GM23338 (cell line): ENCODE measurements at regions not wholly inside any gene's neighbourhood (a gene's known extent, or its start where the extent isn't known, plus 50 kb on each side); places are given as distances from the start of the nearest gene placed in this dataset.

Source experiments
- ATAC-seq: fragments of 200-7000 bp; cut with Tn5 transposase; 3 replicates; pipeline ENCODE4 v1.9.1; 2020
- DNase-seq: peaks from one replicate; pipeline ENCODE4 v3.0.0-alpha.2; 2015; ENCODE audit warnings: low spot score
- H2AFZ ChIP-seq: fragments of 200-600 bp; sonication (generic); 2 replicates; pipeline ENCODE4 v1.8.0; 2016; ENCODE audit warnings: antibody characterized with exemption, mild to moderate bottlenecking, moderate library complexity
- H3F3A ChIP-seq: fragments of 200-600 bp; sonication (generic); replicated peaks from 2 replicates; pipeline ENCODE4 v1.8.0; 2017; ENCODE audit warnings: antibody characterized with exemption, mixed run types, low read depth
- H3K27ac ChIP-seq: fragments of 200-600 bp; sonication (generic); 2 replicates; pipeline ENCODE4 v1.6.1; 2016; ENCODE audit warnings: low read depth
- H3K27me3 ChIP-seq: fragments of 200-600 bp; sonication (generic); 2 replicates; pipeline ENCODE4 v1.8.0; 2016; ENCODE audit warnings: mild to moderate bottlenecking, mixed run types, moderate library complexity; ENCODE audit not compliant: insufficient read depth
- H3K36me3 ChIP-seq: fragments of 200-600 bp; sonication (generic); 2 replicates; pipeline ENCODE4 v1.8.0; 2016; ENCODE audit warnings: mild to moderate bottlenecking; ENCODE audit not compliant: insufficient read depth
- H3K4me1 ChIP-seq: fragments of 200-600 bp; sonication (generic); 2 replicates; pipeline ENCODE4 v1.8.0; 2016; ENCODE audit warnings: mild to moderate bottlenecking, moderate library complexity; ENCODE audit not compliant: insufficient read depth
- H3K4me2 ChIP-seq: fragments of 200-600 bp; sonication (generic); 2 replicates; pipeline ENCODE4 v1.7.1; 2017; ENCODE audit warnings: mixed run types
- H3K4me3 ChIP-seq: fragments of 200-600 bp; sonication (generic); 2 replicates; pipeline ENCODE4 v1.6.1; 2016; ENCODE audit warnings: mixed run types
- H3K79me2 ChIP-seq: fragments of 200-600 bp; sonication (generic); replicated peaks from 2 replicates; pipeline ENCODE4 v1.8.0; 2017; ENCODE audit warnings: mild to moderate bottlenecking; ENCODE audit not compliant: insufficient read depth
- H3K9me2 ChIP-seq: fragments of 200-600 bp; sonication (generic); 2 replicates; pipeline ENCODE4 v1.8.0; 2017; ENCODE audit not compliant: insufficient read depth
- H4K20me1 ChIP-seq: fragments of 200-600 bp; sonication (generic); replicated peaks from 2 replicates; pipeline ENCODE4 v1.8.0; 2017; ENCODE audit warnings: mild to moderate bottlenecking; ENCODE audit not compliant: insufficient read depth
- H3K27ac Mint-ChIP-seq: 2 replicates; pipeline ENCODE4 v1.8.0; 2020; ENCODE audit warnings: inconsistent platforms, mild to moderate bottlenecking, moderate library complexity, mixed read lengths
- H3K27me3 Mint-ChIP-seq: 3 replicates; pipeline ENCODE4 v1.8.0; 2022; ENCODE audit warnings: low read depth, mild to moderate bottlenecking, moderate library complexity, mixed read lengths, inconsistent platforms; ENCODE audit not compliant: insufficient read depth, poor library complexity
- H3K36me3 Mint-ChIP-seq: 3 replicates; pipeline ENCODE4 v1.8.0; 2021; ENCODE audit warnings: low read depth, mild to moderate bottlenecking, inconsistent platforms, moderate library complexity, mixed read lengths
- H3K4me1 Mint-ChIP-seq: 3 replicates; pipeline ENCODE4 v1.8.0; 2020; ENCODE audit warnings: mild to moderate bottlenecking, inconsistent platforms, mixed read lengths
- H3K4me3 Mint-ChIP-seq: 3 replicates; pipeline ENCODE4 v1.8.0; 2021; ENCODE audit warnings: moderate library complexity, mild to moderate bottlenecking, inconsistent platforms, mixed read lengths
- H3K9me3 Mint-ChIP-seq: 3 replicates; pipeline ENCODE4 v1.8.0; 2020; ENCODE audit warnings: moderate library complexity, mild to moderate bottlenecking, inconsistent platforms, mixed read lengths
- CREB1 ChIP-seq: fragments of 250-450 bp; sonication (Bioruptor Pico); IDR thresholded peaks from 2 replicates; pipeline ENCODE4 v1.5.0; 2020; ENCODE audit warnings: low read depth, mild to moderate bottlenecking, moderate library complexity
- EZH2 ChIP-seq: fragments of 200-600 bp; sonication (generic); IDR thresholded peaks from one replicate; pipeline ENCODE4 v1.8.0; 2017; ENCODE audit warnings: antibody characterized with exemption, mild to moderate bottlenecking, low read depth; ENCODE audit not compliant: unreplicated experiment
- EZH2phosphoT487 ChIP-seq: fragments of 200-600 bp; sonication (generic); IDR thresholded peaks from one replicate; pipeline ENCODE4 v1.8.1; 2018; ENCODE audit warnings: antibody characterized with exemption; ENCODE audit not compliant: unreplicated experiment
- JUNB ChIP-seq: IDR thresholded peaks from one replicate; pipeline ENCODE4 v1.6.1; 2016; ENCODE audit warnings: antibody characterized with exemption; ENCODE audit not compliant: unreplicated experiment
- NANOG ChIP-seq: IDR thresholded peaks from 2 replicates; pipeline ENCODE4 v1.6.1; 2016; ENCODE audit warnings: antibody characterized with exemption, borderline replicate concordance
- POLR2AphosphoS5 ChIP-seq: IDR thresholded peaks from 2 replicates; pipeline ENCODE4 v1.6.1; 2016; ENCODE audit warnings: antibody characterized with exemption, low read depth
- ZNF114 ChIP-seq: fragments of 250-450 bp; sonication (Bioruptor Pico); IDR thresholded peaks from 2 replicates; pipeline ENCODE4 v1.5.0; 2020; ENCODE audit warnings: mild to moderate bottlenecking, moderate library complexity
- TF ChIP-seq, protein P1 (sequence below): IDR thresholded peaks from one replicate; pipeline ENCODE4 v1.6.1; 2018; ENCODE audit warnings: antibody characterized with exemption; ENCODE audit not compliant: unreplicated experiment
- TF ChIP-seq, protein P2 (sequence below): fragments of 250-450 bp; sonication (Bioruptor Pico); IDR thresholded peaks from 2 replicates; pipeline ENCODE4 v1.5.0; 2020; ENCODE audit warnings: mild to moderate bottlenecking, moderate library complexity

DNA sequence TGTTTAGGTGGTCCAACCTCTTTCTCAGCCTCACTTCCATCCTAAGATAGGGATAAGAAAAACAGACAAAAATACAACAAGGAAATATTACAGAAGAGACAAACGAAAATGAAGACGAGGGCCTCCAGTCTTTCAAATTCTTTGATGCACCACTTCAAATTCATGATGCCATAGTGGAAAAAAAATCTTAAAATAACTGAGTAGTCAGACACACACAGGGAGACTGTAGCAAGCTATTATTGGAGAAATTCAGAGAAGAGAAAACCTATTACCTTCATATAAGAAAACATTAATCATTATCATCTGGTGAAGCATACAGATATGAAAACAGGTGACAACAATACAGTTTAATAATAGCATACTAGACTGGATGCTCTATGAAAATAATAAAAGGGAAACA lies 548.2 kb downstream of the KCTD12 start:
- Mint-ChIP-seq H3K36me3 (peaks cover 5% of the 10 kb centered on the region; the same call in 1 of the 3 replicates), H3K4me3 (no peak overlapping the region), H3K9me3 (peaks cover 14% of the 10 kb centered on the region), H3K4me1 (no peaks in the 10 kb centered on the region), H3K27ac (no peak overlapping the region), H3K27me3 (peaks cover 16% of the 10 kb centered on the region)
- TF ChIP-seq CREB1 (CRISPR knock-in tag), result no peak
- no peak for TF ChIP-seq POLR2AphosphoS5
- no peak for TF ChIP-seq NANOG
- TF ChIP-seq, protein P1, sequence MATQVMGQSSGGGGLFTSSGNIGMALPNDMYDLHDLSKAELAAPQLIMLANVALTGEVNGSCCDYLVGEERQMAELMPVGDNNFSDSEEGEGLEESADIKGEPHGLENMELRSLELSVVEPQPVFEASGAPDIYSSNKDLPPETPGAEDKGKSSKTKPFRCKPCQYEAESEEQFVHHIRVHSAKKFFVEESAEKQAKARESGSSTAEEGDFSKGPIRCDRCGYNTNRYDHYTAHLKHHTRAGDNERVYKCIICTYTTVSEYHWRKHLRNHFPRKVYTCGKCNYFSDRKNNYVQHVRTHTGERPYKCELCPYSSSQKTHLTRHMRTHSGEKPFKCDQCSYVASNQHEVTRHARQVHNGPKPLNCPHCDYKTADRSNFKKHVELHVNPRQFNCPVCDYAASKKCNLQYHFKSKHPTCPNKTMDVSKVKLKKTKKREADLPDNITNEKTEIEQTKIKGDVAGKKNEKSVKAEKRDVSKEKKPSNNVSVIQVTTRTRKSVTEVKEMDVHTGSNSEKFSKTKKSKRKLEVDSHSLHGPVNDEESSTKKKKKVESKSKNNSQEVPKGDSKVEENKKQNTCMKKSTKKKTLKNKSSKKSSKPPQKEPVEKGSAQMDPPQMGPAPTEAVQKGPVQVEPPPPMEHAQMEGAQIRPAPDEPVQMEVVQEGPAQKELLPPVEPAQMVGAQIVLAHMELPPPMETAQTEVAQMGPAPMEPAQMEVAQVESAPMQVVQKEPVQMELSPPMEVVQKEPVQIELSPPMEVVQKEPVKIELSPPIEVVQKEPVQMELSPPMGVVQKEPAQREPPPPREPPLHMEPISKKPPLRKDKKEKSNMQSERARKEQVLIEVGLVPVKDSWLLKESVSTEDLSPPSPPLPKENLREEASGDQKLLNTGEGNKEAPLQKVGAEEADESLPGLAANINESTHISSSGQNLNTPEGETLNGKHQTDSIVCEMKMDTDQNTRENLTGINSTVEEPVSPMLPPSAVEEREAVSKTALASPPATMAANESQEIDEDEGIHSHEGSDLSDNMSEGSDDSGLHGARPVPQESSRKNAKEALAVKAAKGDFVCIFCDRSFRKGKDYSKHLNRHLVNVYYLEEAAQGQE, result no peak
- TF ChIP-seq, protein P2, sequence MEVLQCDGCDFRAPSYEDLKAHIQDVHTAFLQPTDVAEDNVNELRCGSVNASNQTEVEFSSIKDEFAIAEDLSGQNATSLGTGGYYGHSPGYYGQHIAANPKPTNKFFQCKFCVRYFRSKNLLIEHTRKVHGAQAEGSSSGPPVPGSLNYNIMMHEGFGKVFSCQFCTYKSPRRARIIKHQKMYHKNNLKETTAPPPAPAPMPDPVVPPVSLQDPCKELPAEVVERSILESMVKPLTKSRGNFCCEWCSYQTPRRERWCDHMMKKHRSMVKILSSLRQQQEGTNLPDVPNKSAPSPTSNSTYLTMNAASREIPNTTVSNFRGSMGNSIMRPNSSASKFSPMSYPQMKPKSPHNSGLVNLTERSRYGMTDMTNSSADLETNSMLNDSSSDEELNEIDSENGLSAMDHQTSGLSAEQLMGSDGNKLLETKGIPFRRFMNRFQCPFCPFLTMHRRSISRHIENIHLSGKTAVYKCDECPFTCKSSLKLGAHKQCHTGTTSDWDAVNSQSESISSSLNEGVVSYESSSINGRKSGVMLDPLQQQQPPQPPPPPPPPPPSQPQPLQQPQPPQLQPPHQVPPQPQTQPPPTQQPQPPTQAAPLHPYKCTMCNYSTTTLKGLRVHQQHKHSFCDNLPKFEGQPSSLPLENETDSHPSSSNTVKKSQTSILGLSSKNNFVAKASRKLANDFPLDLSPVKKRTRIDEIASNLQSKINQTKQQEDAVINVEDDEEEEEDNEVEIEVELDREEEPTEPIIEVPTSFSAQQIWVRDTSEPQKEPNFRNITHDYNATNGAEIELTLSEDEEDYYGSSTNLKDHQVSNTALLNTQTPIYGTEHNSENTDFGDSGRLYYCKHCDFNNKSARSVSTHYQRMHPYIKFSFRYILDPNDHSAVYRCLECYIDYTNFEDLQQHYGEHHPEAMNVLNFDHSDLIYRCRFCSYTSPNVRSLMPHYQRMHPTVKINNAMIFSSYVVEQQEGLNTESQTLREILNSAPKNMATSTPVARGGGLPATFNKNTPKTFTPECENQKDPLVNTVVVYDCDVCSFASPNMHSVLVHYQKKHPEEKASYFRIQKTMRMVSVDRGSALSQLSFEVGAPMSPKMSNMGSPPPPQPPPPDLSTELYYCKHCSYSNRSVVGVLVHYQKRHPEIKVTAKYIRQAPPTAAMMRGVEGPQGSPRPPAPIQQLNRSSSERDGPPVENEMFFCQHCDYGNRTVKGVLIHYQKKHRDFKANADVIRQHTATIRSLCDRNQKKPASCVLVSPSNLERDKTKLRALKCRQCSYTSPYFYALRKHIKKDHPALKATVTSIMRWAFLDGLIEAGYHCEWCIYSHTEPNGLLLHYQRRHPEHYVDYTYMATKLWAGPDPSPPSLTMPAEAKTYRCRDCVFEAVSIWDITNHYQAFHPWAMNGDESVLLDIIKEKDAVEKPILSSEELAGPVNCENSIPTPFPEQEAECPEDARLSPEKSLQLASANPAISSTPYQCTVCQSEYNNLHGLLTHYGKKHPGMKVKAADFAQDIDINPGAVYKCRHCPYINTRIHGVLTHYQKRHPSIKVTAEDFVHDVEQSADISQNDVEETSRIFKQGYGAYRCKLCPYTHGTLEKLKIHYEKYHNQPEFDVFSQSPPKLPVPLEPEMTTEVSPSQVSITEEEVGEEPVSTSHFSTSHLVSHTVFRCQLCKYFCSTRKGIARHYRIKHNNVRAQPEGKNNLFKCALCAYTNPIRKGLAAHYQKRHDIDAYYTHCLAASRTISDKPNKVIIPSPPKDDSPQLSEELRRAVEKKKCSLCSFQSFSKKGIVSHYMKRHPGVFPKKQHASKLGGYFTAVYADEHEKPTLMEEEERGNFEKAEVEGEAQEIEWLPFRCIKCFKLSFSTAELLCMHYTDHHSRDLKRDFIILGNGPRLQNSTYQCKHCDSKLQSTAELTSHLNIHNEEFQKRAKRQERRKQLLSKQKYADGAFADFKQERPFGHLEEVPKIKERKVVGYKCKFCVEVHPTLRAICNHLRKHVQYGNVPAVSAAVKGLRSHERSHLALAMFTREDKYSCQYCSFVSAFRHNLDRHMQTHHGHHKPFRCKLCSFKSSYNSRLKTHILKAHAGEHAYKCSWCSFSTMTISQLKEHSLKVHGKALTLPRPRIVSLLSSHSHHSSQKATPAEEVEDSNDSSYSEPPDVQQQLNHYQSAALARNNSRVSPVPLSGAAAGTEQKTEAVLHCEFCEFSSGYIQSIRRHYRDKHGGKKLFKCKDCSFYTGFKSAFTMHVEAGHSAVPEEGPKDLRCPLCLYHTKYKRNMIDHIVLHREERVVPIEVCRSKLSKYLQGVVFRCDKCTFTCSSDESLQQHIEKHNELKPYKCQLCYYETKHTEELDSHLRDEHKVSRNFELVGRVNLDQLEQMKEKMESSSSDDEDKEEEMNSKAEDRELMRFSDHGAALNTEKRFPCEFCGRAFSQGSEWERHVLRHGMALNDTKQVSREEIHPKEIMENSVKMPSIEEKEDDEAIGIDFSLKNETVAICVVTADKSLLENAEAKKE (CRISPR knock-in tag), result no peak
- no peak for TF ChIP-seq ZNF114 (CRISPR knock-in tag)
- TF ChIP-seq JUNB, result no peak
- no peak for TF ChIP-seq EZH2
- TF ChIP-seq EZH2phosphoT487, result no peak
- DNase-seq (no peak), ATAC-seq (no peak)
- Histone ChIP-seq H3K27me3 (peaks cover 76% of the 10 kb centered on the region), H2AFZ (no peak overlapping the region), H3K4me1 (no peaks in the 10 kb centered on the region), H3K27ac (no peak overlapping the region), H4K20me1 (no peaks in the 10 kb centered on the region; the same call in 1 of the 2 replicates), H3K79me2 (no peaks in the 10 kb centered on the region), H3K9me2 (no peaks in the 10 kb centered on the region; the same call in 1 of the 2 replicates), H3K36me3 (no peaks in the 10 kb centered on the region), H3K4me2 (no peak overlapping the region), H3K4me3 (no peak overlapping the region), H3F3A (no peaks in the 10 kb centered on the region)
